ENCODE measurements at regions not wholly inside any gene's neighbourhood (a gene's known extent, or its start where the extent isn't known, plus 50 kb on each side); places are given as distances from the start of the nearest gene placed in this dataset.

- H3K9me3 ChIP-seq = no peaks in the 10 kb centered on the region
- no peaks in the 10 kb centered on the region for H3K27me3 ChIP-seq
- DNase-seq = no peak
- H3K27ac ChIP-seq = no peak overlapping the region
- intact Hi-C loops (cut with DNase I) = no loop called here
- H3K4me1 ChIP-seq = peaks cover 7 to 15% of the 10 kb centered on the region in 2 donors
- no peak overlapping the region for H3K4me3 ChIP-seq
- ATAC-seq = no peak
- H3K36me3 ChIP-seq = no peaks in the 10 kb centered on the region
- TF ChIP-seq, protein P1, sequence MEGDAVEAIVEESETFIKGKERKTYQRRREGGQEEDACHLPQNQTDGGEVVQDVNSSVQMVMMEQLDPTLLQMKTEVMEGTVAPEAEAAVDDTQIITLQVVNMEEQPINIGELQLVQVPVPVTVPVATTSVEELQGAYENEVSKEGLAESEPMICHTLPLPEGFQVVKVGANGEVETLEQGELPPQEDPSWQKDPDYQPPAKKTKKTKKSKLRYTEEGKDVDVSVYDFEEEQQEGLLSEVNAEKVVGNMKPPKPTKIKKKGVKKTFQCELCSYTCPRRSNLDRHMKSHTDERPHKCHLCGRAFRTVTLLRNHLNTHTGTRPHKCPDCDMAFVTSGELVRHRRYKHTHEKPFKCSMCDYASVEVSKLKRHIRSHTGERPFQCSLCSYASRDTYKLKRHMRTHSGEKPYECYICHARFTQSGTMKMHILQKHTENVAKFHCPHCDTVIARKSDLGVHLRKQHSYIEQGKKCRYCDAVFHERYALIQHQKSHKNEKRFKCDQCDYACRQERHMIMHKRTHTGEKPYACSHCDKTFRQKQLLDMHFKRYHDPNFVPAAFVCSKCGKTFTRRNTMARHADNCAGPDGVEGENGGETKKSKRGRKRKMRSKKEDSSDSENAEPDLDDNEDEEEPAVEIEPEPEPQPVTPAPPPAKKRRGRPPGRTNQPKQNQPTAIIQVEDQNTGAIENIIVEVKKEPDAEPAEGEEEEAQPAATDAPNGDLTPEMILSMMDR (IDR thresholded peaks at IDR 0.05) = no peak
Observed at GRCh38 chr3:188057124-188057523, 96.8 kb upstream of the LPP start.

DNA sequence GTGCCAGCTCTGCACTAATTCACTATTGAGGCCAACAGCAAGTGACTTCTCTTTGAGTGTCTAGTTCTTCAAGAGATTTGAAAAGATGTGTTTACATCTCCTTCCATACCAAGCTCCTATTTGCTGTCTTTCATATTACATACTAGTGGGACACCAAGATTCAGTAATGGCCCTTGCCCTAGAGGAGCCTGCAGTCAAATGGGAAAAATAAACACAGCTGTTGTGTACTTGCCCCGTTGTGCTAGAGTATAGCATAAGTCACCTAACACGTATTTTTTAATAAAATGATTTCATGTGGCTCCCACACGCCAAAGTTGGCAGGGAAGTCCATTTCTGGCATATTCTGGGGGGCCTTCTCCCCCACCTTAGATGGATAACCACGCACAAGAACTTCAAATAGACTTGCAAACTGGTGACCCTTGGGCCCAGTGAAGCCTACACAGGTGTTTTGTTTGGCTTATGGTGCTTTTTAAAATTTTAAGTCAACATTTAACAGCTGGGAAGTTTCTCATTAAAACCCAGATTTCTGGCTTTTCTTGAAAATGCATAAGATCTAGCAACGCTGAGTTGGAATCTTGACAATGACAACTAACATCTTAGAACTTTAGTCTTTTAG, 95.3 kb upstream of the LPP start:
- Histone ChIP-seq H3K4me3 (no peak overlapping the region), H3K27me3 (no peaks in the 10 kb centered on the region), H3K27ac (no peak overlapping the region), H3K36me3 (no peaks in the 10 kb centered on the region), H3K9me3 (no peaks in the 10 kb centered on the region), H3K4me1 (peaks cover 0 to 6% of the 10 kb centered on the region in 2 donors)
- no peak for DNase-seq
- ATAC-seq = no peak
- intact Hi-C loops (cut with DNase I) = no loop called here
- TF ChIP-seq, protein P1 (IDR thresholded peaks at IDR 0.05) = no peak

DNA sequence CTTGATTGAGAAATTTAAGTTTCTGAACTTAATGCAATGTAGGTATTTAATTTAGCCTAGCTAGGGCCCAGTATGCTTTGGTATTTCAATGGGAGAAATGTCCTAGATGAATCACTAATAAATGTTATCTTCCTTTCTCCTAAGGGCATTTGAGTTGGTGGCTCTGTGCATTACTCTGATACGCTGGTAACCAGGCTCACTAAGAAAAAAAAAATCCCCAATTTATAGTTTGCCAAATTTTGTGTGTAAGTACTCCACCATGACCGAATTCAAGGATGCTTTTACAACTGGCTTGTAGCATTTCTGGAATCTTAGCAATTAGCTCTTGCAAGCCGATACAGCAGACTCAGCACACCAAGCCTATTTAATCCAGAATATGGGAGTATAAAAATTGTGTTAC, 94.6 kb upstream of the LPP start:
- DNase-seq (no peak), ATAC-seq (no peak)
- H3K9me3 ChIP-seq = no peaks in the 10 kb centered on the region
- no peak overlapping the region for H3K4me3 ChIP-seq
- intact Hi-C loops (cut with DNase I) = no loop called here
- H3K27me3 ChIP-seq = no peaks in the 10 kb centered on the region
- H3K27ac ChIP-seq = no peak overlapping the region
- TF ChIP-seq, protein P1 (IDR thresholded peaks at IDR 0.05) = no peak
- no peaks in the 10 kb centered on the region for H3K36me3 ChIP-seq
- peaks cover 0 to 6% of the 10 kb centered on the region in 2 donors for H3K4me1 ChIP-seq

DNA sequence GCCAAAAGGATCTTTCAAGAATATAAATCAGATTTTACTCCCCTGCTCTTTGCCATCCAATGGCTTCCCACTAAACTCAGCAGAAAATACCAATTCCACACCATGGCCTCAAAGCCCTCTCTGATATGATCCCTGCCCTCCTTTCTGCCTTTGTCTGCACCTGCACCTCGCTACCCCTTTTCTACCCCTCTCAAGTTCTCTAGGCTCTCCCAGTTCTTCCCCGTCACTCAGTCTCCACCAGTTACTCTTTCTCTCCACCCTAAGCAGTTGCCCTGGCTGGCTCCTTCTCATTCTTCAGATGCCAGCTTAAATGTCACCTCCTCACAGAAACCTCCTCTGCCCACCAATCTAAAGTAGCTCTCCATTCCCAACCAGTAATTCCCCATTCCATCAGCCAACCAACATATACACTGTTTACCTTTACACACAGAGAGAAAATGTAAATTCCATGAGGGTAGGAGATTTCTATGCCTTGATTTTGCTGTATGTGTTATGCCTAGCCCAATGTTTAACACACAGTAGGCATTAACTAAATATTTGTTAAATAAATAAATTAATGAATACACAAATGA, 93.6 kb upstream of the LPP start:
- TF ChIP-seq, protein P1 (IDR thresholded peaks at IDR 0.05) = no peak
- H3K27ac ChIP-seq = no peak overlapping the region
- intact Hi-C loops (cut with DNase I) = no loop called here

DNA sequence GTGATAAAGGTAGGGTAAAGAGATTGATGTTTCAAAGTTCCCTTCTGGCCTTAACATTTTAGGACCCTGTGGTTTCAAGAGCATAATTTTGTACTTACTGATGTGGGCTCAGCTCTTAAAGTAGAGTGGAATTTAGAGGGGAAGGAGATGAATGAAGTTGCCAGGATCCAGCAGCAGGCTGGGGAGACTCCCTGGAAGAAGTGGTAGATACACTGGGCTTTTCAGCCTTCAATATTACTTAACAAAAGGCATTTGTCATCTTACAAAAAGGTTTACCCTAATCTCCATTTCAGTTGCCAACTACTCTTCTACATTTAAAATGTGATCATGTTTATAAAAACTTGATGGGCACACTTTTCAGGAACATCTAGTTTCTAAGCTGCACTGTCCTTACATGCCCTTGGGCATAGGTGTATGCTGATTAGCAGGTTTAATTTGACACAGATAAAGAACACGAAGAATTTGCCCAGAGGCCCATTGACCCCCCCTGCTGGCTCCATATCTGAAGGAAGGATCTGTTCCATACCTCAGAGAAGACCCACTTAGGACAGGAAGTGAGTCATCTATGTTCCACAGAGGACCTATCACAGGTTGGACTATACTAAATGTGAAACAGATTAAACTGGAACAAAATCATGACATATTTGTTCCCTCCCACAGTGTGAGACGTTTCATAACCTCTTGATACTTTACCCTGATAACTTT, 93.0 kb upstream of the LPP start:
- peak; percentile 67 for ATAC-seq
- H3K9me3 ChIP-seq = no peaks in the 10 kb centered on the region
- H3K4me3 ChIP-seq = no peak overlapping the region
- intact Hi-C loops (cut with DNase I) = no loop called here
- TF ChIP-seq, protein P1 (IDR thresholded peaks at IDR 0.05) = no peak
- no peak overlapping the region for H3K27ac ChIP-seq
- H3K27me3 ChIP-seq = no peaks in the 10 kb centered on the region
- no peaks in the 10 kb centered on the region for H3K36me3 ChIP-seq
- no peak for DNase-seq
- H3K4me1 ChIP-seq = peaks cover 0 to 6% of the 10 kb centered on the region in 2 donors

More for the DNA sequence above, 93.6 kb upstream of the LPP start:
- Histone ChIP-seq H3K4me1 (peaks cover 0 to 6% of the 10 kb centered on the region in 2 donors), H3K36me3 (no peaks in the 10 kb centered on the region), H3K27me3 (no peaks in the 10 kb centered on the region), H3K9me3 (no peaks in the 10 kb centered on the region), H3K4me3 (no peak overlapping the region)
- ATAC-seq = no peak
- no peak for DNase-seq
